Spleen (tissue), 11 donors: ENCODE measurements at regions not wholly inside any gene's neighbourhood (a gene's known extent, or its start where the extent isn't known, plus 50 kb on each side); places are given as distances from the start of the nearest gene placed in this dataset.
"Not testable (repeated sequence)": the region's sequence is repeated elsewhere in the genome, so short reads cannot be mapped to it uniquely, and the experiment has no call there.

ENCODE experiments used
- DNase-seq: peaks from one replicate; pipeline ENCODE4 v3.0.0-alpha.2; 2020
- H3K27ac ChIP-seq, 8 donors: fragments of 200-600 bp; sonication (generic) in 7 of 8; 1 replicate in 4 of 8; 2 replicates in 4 of 8; pipeline versions ENCODE4 v1.5.0 to v1.8.0; 2016 to 2021; ENCODE audit warnings: inconsistent platforms in 4 of 8, mild to moderate bottlenecking in 4 of 8, moderate library complexity in 1 of 8
- H3K27me3 ChIP-seq, 7 donors: fragments of 200-600 bp; sonication (generic) in 6 of 7; replicated peaks in 1 of 7; 1 replicate in 4 of 7; 2 replicates in 3 of 7; pipeline versions ENCODE4 v1.5.0 to v1.8.0; 2016 to 2021; ENCODE audit warnings: inconsistent platforms in 3 of 7, mild to moderate bottlenecking in 1 of 7
- H3K36me3 ChIP-seq, 6 donors: fragments of 200-600 bp; sonication (generic) in 5 of 6; 1 replicate in 4 of 6; 2 replicates in 2 of 6; pipeline versions ENCODE4 v1.5.0 to v1.8.0; 2016 to 2021; ENCODE audit warnings: inconsistent platforms in 2 of 6
- H3K4me1 ChIP-seq, 6 donors: fragments of 200-600 bp; sonication (generic) in 5 of 6; 1 replicate in 3 of 6; 2 replicates in 3 of 6; pipeline versions ENCODE4 v1.5.0 to v1.8.0; 2016 to 2021; ENCODE audit warnings: inconsistent platforms in 3 of 6
- H3K4me3 ChIP-seq, 8 donors: fragments of 200-600 bp; sonication (generic) in 7 of 8; 1 replicate in 4 of 8; 2 replicates in 4 of 8; pipeline versions ENCODE4 v1.5.0 to v1.8.0; 2016 to 2021; ENCODE audit warnings: inconsistent platforms in 4 of 8, mild to moderate bottlenecking in 4 of 8, moderate library complexity in 2 of 8
- H3K9me3 ChIP-seq, 8 donors: fragments of 200-600 bp; sonication (generic) in 7 of 8; 1 replicate in 4 of 8; 2 replicates in 4 of 8; pipeline versions ENCODE4 v1.5.0 to v1.8.0; 2016 to 2021; ENCODE audit warnings: inconsistent platforms in 4 of 8
- POLR2A ChIP-seq, 3 donors: fragments of 450-650 bp; IDR thresholded peaks; one replicate each; pipeline ENCODE4 v1.5.1; 2017; ENCODE audit warnings: antibody characterized with exemption in 3 of 3, mild to moderate bottlenecking in 1 of 3
- POLR2AphosphoS5 ChIP-seq, 3 donors: sonication (generic); formaldehyde crosslinking; IDR thresholded peaks; one replicate each; pipeline ENCODE4 v1.5.1; 2017; ENCODE audit warnings: antibody characterized with exemption in 3 of 3
- WGBS, 5 donors: extraction: QIAGEN DNeasy Blood & Tissue Kit in 3 of 5; methylation state at CpG; one replicate each; pipeline versions ENCODE4 v1.1.5 to v1.1.7; 2013 to 2018; 5-methylcytosine and 5-hydroxymethylcytosine counted together
- intact Hi-C: fragments of 100-400 bp; cut with DNase I; formaldehyde crosslinking; loops from one replicate; pipeline ENCODE4 v1.15.0; 2023; ENCODE audit warnings: low total_unique reads
- TF ChIP-seq, protein P1 (sequence below), 11 experiments: fragments of 200-600 bp in 7 of 11; fragments of 450-650 bp in 4 of 11; sonication (generic) in 4 of 11; IDR thresholded peaks in 8 of 11; conservative IDR thresholded peaks in 3 of 11; 1 replicate in 7 of 11; 2 replicates in 4 of 11; pipeline versions ENCODE4 v1.4.0 to v1.8.0; 2016 to 2021; ENCODE audit warnings: antibody characterized with exemption in 11 of 11, inconsistent platforms in 4 of 11, mild to moderate bottlenecking in 1 of 11
- donor health status: healthy with polysubstance abuse.
- donor health status: DM: no; HTN: no; CAD: no; lungs with moderate emphysema.
- donor health status: DM: no; HTN: no; CAD: no.
- donor health status: Bipolar disorder and iron deficiency.
- donor health status: healthy.
- donor health status: DM: no; HTN: no; CAD: no.
- donor health status: DM: yes; HTN: yes; CAD: no.

DNA sequence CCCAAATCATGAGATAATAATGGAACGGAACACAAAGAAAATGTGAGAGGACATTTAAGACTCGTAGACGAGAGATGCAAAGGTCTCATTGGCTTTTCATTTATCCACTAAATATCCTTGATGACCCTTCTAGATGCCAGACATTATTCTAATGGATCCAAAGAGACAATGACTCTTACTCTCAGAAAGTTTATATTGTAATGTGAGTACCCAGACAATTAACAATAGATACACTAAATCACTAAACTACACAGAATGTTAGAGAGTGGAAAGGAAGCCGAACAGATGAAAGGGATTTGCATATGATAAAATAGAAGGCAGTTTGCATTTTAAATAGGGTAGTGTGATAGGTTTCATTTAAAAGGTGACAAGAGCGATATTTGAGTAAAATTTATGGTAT lies 973.3 kb downstream of the TAF11L14 start:
- WGBS, 5 donors: 77 to 89% (median 82%) methylated on average over 5 of the region's 5 CpGs
- no peak overlapping the region for H3K27ac ChIP-seq
- no peaks in the 10 kb centered on the region for H3K36me3 ChIP-seq
- intact Hi-C loops: no loop called here
- TF ChIP-seq, protein P1, sequence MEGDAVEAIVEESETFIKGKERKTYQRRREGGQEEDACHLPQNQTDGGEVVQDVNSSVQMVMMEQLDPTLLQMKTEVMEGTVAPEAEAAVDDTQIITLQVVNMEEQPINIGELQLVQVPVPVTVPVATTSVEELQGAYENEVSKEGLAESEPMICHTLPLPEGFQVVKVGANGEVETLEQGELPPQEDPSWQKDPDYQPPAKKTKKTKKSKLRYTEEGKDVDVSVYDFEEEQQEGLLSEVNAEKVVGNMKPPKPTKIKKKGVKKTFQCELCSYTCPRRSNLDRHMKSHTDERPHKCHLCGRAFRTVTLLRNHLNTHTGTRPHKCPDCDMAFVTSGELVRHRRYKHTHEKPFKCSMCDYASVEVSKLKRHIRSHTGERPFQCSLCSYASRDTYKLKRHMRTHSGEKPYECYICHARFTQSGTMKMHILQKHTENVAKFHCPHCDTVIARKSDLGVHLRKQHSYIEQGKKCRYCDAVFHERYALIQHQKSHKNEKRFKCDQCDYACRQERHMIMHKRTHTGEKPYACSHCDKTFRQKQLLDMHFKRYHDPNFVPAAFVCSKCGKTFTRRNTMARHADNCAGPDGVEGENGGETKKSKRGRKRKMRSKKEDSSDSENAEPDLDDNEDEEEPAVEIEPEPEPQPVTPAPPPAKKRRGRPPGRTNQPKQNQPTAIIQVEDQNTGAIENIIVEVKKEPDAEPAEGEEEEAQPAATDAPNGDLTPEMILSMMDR (IDR thresholded peaks at IDR 0.05 in 8 of 11, conservative IDR thresholded peaks at IDR 0.05 in 3 of 11): no peak
- no peak for TF ChIP-seq POLR2AphosphoS5 (IDR thresholded peaks at IDR 0.05)
- TF ChIP-seq POLR2A (IDR thresholded peaks at IDR 0.05): no peak
- no peaks in the 10 kb centered on the region for H3K9me3 ChIP-seq
- DNase-seq: no peak
- H3K4me3 ChIP-seq: no peak overlapping the region
- H3K4me1 ChIP-seq: no peaks in the 10 kb centered on the region
- H3K27me3 ChIP-seq: no peaks in the 10 kb centered on the region

DNA sequence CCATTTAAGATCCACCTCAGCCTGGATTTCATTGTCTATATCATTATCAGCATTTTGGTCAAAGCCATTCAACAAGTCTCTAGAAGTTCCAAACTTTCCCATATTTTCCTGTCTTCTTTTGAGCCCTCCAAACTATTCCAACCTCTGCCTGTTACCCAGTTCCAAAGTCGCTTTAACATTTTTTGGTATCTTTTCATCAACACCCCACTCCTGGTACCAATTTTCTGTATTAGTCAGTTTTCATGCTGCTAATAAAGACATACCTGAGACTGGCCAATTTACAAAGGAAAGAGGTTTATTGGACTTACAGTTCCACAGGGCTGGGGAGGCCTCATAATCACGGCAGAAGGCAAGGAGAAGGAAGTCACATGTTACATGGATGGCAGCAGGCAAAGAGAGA lies 982.9 kb downstream of the TAF11L14 start:
- H3K27ac ChIP-seq, DNase-seq, H3K4me1 ChIP-seq, H3K36me3 ChIP-seq, H3K27me3 ChIP-seq, intact Hi-C loops, H3K4me3 ChIP-seq: not testable (repeated sequence)
- WGBS, 5 donors: 79 to 89% (median 80%) methylated on average over 2 of the region's 2 CpGs
- H3K9me3 ChIP-seq: peaks cover 0 to 40% (median 25%) of the 10 kb centered on the region in 8 donors

DNA sequence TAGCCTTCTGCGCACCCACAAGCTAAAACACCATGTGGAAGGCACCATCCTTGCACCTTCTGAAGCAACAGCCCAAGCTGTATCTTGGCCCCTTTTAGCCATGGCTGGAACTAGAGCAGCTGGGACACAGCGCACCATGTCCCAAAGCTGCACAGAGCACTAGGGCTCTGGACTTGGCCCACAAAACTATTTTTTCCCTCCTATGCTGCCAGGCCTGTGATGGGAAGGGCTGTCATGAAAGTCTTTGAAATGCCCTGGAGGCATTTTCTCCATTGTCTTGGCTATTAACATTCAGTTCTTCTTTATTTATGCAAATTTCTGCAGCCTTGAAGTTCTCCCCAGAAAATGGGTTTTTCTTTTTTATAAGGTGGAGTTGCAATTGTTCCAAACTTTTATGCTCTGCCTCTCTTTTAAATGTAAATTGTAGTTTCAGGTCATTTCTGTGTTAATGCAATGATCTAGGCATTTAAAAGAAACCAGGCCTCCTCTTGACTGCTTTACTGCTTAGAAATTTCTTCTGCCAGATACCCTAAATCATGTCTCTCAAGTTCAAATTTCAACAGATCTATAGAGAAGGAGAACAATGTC lies 996.3 kb downstream of the TAF11L14 start:
- DNase-seq: no peak
- no peaks in the 10 kb centered on the region for H3K4me1 ChIP-seq
- TF ChIP-seq POLR2A (IDR thresholded peaks at IDR 0.05) (no peak), POLR2AphosphoS5 (IDR thresholded peaks at IDR 0.05) (no peak)
- TF ChIP-seq, protein P1 (IDR thresholded peaks at IDR 0.05 in 8 of 11, conservative IDR thresholded peaks at IDR 0.05 in 3 of 11): no peak
- intact Hi-C loops: no loop called here
- WGBS, 5 donors: 93 to 97% (median 93%) methylated on average over 2 of the region's 2 CpGs
- no peaks in the 10 kb centered on the region for H3K9me3 ChIP-seq
- no peak overlapping the region for H3K27ac ChIP-seq
- no peaks in the 10 kb centered on the region for H3K27me3 ChIP-seq
- H3K36me3 ChIP-seq: no peaks in the 10 kb centered on the region
- H3K4me3 ChIP-seq: no peak overlapping the region

DNA sequence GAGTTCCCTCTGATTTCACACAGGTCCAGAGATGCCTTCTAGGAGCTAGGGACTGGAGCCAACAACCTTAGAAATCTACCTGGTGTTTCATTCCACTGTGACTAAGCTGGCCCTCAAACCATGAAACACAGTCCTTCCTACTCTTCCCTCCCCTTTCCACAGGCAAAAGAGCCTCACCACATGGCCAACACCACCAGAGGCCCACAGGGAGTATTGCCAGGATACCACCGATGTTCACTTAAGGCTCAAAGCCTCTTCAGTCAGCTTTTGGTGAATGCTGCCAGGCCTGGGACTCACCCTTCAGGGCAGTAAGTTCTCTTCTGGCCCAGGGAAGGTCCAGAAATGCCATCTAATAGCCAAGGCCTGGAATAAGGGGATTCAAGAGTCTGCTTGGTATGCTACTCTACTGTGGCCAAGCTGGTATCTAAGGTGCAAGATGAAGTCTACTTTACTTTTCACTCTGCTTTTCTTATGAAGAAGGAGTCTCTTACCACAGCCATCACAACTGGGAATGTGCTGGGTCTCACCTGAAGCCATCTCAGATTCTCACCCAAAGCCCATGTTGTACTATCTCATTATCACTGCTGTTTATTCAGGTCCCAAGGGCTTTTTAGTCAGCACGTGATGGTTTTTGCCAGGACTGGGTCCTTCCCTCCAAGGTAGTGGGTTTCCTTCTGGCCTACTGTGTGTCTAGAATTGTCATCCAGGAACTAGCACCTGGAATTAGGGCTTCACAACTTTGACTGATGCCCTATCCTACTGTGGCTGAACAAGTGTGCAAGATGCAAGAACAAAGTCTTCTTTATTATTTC lies 1018.4 kb downstream of the TAF11L14 start:
- H3K36me3 ChIP-seq: no peaks in the 10 kb centered on the region
- intact Hi-C loops: no loop called here
- H3K27ac ChIP-seq: no peak overlapping the region
- H3K27me3 ChIP-seq: no peaks in the 10 kb centered on the region
- no peak overlapping the region for H3K4me3 ChIP-seq
- H3K9me3 ChIP-seq: peaks cover 0 to 21% (median 12%) of the 10 kb centered on the region in 8 donors
- no peak for DNase-seq
- no peaks in the 10 kb centered on the region for H3K4me1 ChIP-seq
- 83 to 100% (median 87%) methylated on average over 2 of the region's 2 CpGs for WGBS, 5 donors
- TF ChIP-seq, protein P1 (IDR thresholded peaks at IDR 0.05 in 8 of 11, conservative IDR thresholded peaks at IDR 0.05 in 3 of 11): no peak
- no peak for TF ChIP-seq POLR2A (IDR thresholded peaks at IDR 0.05)
- no peak for TF ChIP-seq POLR2AphosphoS5 (IDR thresholded peaks at IDR 0.05)
